SK-N-SH (cell line): ENCODE measurements at regions not wholly inside any gene's neighbourhood (a gene's known extent, or its start where the extent isn't known, plus 50 kb on each side); places are given as distances from the start of the nearest gene placed in this dataset.

ENCODE experiments used
- ELF1 ChIP-seq: IDR thresholded peaks from 2 replicates; pipeline ENCODE4 v1.4.0; 2012
- FOSL2 ChIP-seq: IDR thresholded peaks from 2 replicates; pipeline ENCODE4 v1.4.0; 2012; ENCODE audit warnings: low read depth, mild to moderate bottlenecking, moderate library complexity, borderline replicate concordance
- JUND ChIP-seq: IDR thresholded peaks from 2 replicates; pipeline ENCODE4 v1.4.0; 2012
- RAD21 ChIP-seq: IDR thresholded peaks from 2 replicates; pipeline ENCODE4 v1.6.1; 2012; ENCODE audit warnings: mild to moderate bottlenecking, low read length
- REST ChIP-seq: IDR thresholded peaks from 2 replicates; pipeline ENCODE4 v1.6.1; 2012; ENCODE audit warnings: mild to moderate bottlenecking, low read depth, low read length, moderate library complexity
- RFX5 ChIP-seq: IDR thresholded peaks from 2 replicates; pipeline ENCODE4 v1.6.1; 2012; ENCODE audit warnings: mild to moderate bottlenecking, improper control_type of control experiment, low read length
- SMC3 ChIP-seq: IDR thresholded peaks from 2 replicates; pipeline ENCODE4 v1.6.1; 2012; ENCODE audit warnings: low read depth, low read length, improper control_type of control experiment
- TF ChIP-seq, protein P1 (sequence below): fragments of 200-600 bp; sonication (generic); IDR thresholded peaks from 2 replicates; pipeline ENCODE4 v1.6.1; 2017; ENCODE audit warnings: antibody characterized with exemption, mild to moderate bottlenecking, moderate library complexity

GRCh38 chr5:174313615-174314014, 268.1 kb downstream of the NSG2 start:
- TF ChIP-seq REST (no peak), RFX5 (no peak), FOSL2 (no peak), JUND (no peak), SMC3 (no peak), RAD21 (no peak), ELF1 (no peak)
- TF ChIP-seq, protein P1, sequence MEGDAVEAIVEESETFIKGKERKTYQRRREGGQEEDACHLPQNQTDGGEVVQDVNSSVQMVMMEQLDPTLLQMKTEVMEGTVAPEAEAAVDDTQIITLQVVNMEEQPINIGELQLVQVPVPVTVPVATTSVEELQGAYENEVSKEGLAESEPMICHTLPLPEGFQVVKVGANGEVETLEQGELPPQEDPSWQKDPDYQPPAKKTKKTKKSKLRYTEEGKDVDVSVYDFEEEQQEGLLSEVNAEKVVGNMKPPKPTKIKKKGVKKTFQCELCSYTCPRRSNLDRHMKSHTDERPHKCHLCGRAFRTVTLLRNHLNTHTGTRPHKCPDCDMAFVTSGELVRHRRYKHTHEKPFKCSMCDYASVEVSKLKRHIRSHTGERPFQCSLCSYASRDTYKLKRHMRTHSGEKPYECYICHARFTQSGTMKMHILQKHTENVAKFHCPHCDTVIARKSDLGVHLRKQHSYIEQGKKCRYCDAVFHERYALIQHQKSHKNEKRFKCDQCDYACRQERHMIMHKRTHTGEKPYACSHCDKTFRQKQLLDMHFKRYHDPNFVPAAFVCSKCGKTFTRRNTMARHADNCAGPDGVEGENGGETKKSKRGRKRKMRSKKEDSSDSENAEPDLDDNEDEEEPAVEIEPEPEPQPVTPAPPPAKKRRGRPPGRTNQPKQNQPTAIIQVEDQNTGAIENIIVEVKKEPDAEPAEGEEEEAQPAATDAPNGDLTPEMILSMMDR = no peak
